NOMO-1 treated with DMSO at 0.1 percent for 48 hours (cell line): ENCODE measurements at regions not wholly inside any gene's neighbourhood (a gene's known extent, or its start where the extent isn't known, plus 50 kb on each side); places are given as distances from the start of the nearest gene placed in this dataset.

Experiments
- DNase-seq: peaks from one replicate; lab custom pipeline; 2025; ENCODE audit not compliant: unreplicated experiment; lab: John Stamatoyannopoulos, UW

DNA sequence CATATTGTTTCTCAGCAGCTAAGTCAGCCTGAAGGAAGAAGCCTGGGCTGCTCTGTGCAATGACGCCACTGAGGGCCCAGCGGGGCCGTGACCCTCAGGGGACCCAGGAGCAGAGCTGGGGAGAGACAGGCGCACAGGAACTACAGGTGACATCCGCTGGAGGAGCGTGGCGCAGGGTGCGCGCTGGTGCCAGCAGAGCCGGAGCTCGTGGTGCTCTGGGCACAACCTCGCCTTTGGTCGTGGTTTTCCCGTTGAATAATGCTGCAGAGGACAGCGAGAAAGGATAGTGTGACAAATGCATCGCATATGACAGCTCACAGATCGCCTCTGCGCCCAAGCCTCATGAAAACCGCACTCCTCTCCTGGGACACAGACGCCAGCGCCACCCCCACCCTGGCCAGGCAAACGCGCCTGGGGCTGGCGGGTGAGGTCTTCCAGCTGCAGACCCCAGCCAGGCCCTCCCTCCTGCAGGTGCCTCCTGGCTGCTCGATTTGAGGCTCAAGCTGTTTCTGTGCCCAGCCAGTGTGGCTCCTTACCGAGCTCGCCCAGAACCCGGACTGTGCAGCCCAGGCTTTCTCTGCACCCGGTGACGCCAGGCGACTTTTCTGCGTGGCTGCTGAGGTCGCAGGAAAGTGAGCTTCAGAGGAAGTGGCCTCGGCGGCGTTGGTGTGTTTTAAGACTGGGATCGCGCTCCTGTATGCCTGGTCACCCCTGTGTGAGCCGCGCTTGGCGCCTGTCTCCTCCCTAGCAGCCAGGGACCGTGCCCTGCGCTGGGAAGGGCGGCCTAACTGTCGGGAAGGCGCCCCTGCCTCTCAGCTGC lies 583.1 kb upstream of the HS6ST1 start:
- no peak for DNase-seq

GRCh38 chr2:128903637-128904036 lies 585.0 kb upstream of the HS6ST1 start:
- DNase-seq, result no peak

DNA sequence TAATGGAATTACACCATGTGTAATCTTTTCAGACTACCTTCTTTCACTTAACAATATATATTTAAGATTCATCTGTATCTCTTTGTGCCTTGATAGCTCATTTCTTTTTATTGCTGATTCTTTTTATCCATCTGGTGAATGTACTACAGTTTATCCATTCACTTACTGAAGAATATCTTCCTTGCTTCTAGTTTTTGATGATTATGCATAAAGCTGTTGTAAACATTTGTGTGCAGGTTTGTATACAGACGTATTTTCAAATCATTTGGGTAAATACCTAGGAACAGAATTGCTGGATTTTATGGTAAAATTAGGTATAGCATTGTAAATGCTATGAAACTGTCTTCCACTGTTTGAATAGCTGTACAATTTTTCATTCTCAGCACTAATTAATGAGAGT lies 592.6 kb upstream of the HS6ST1 start:
- no peak for DNase-seq

- DNase-seq, result no peak
Observed at GRCh38 chr2:128914320-128914719, 595.7 kb upstream of the HS6ST1 start.

- no peak for DNase-seq
Observed at GRCh38 chr2:128921751-128922150, 603.1 kb upstream of the HS6ST1 start.

- DNase-seq, result no peak
Observed at GRCh38 chr2:128922154-128922553, 603.5 kb upstream of the HS6ST1 start.

GRCh38 chr2:128925631-128926030 lies 607.0 kb upstream of the HS6ST1 start:
- no peak for DNase-seq

DNA sequence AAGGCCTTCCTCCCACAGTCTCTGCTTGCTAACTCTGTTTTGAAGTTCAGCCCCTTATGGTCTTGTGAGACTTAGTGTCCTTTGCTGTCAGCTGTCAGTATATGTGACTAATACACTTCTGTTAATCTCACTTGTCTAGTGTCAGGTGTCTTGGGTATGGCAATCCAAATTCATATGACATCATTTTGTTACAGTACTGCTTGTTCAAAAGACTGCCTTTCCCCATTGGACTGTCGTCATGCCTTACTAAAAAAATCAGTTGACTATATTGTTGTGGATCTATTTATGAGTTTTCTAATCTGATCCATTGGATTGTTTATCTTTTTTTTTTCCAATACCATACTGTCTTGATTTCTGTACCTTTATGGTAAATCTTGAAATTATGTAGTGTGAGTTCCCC lies 611.4 kb upstream of the HS6ST1 start:
- DNase-seq, result no peak

DNA sequence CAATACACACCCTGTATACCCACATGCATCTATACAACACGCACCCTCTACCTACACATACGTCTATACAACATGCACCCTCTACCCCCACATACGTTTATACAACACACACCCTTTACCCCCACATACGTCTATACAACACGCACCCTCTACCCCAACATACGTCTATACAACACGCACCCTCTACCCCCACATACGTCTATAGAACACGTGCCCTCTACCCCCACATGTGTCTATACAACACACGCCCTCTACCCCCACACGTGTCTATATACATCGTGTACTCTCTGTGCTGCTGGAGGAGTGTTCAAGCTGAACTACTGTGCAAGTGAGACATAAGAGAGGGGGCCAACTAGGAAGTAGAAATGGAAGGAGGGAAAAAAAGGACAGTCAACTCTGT lies 621.7 kb upstream of the HS6ST1 start:
- no peak for DNase-seq

DNA sequence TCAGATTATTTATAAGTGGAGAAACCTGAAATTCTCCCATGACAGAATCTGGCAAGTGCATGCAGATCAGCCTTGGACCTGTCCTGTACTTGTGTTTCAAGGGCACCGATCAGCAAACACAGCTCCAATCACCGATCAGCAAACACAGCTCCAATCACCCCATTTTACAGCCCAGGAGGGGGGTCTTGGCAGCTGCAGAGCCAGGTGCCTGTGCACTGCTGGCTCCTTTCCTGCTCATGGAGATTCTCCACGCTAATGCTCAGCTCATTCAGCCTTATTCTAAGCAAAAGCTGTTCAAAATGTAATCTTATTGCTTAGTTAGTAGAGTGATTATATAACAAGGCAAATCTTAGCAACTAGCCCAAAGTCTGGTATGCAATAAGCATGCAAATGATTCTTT lies 623.1 kb upstream of the HS6ST1 start:
- no peak for DNase-seq

DNA sequence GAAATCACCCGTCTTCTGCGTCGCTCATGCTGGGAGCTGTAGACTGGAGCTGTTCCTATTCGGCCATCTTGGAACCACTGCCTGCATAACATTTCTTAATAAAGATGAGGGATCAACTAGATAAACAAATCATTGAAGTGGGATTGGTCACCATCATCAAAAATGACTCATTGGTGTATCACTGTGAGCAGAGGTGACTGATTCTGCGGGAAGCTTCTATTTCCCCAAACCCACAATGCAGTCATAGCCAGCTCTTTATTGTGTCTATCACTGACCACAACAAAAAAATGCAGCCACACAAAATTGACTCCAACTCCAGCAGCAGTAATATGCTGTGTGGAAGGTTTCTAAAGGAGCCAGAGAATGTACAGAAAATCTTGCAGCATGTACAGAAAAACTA lies 630.7 kb upstream of the HS6ST1 start:
- no peak for DNase-seq

DNA sequence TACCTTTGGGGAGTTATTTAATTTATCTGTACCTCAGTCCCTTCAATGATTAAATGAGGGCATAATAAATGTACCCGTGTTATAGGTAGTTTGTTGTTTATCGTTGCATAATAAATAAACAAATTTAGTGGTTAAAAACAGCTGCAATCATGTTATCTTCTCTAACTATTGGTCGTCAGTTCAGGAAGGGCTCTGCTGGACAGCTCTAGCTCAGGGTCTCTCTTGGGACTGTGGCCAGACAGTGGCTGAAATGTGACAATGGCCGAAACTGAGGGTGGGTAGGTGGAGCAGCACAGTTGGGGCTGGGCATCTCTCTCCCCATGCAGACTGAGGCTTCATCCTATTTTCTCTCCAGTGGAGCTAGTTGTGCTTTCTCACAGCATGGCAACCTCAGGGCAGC lies 632.1 kb upstream of the HS6ST1 start:
- no peak for DNase-seq

DNA sequence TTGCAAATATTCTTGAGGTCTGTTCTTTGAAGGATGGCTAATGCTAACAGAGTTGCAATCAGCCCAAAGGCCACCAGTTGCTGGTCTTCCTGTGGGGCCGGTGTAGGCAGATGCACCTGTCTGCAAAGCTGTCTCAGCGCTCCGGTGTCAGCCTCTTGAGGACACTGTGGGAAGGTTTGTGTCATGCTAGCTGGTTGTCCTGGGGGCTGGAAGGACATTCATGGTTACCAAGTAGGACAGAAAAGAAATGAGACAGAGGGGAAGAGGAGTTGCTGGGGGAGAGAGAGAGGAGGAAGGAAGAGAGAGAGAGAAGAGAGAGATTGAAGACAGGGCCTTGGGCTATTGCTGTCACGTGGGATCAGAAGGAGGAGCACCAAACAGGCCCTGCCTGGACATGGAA lies 639.6 kb upstream of the HS6ST1 start:
- DNase-seq, result no peak

DNA sequence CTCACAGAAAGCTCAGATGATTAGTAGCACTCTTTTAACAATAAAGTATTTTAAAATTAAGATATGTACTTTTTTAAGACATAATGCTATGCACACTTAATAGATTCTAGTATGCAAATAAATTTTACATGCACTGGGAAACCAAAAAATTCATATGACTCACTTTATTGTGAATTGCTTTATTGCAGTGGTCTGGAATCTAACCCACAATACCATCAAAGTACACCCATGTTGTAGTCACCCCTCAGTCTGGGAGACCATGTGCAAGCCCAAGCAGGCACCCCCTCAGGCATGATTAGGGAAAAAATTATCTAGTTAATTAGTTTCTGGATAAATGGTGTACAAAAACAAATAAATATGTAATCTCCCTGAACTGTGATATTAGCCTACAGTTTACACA lies 649.0 kb upstream of the HS6ST1 start:
- no peak for DNase-seq

DNA sequence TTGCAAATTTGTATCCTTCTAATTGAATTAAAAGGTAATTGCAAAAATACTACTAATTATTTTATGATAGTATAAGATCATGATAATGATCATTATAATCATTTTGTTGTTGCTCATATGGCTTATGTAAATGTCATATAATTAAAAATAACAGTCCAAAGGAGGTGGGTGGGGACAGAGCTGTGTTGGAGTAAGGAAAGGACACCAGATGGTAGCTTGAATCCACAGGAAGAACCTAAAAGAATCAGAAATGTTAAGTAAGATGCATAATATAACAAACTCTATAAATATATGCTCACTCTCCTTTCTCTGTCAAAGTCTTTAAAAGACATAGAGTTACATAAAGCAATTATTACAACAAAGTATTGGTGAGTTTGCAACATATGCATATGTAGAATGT lies 650.7 kb upstream of the HS6ST1 start:
- DNase-seq, result no peak

DNA sequence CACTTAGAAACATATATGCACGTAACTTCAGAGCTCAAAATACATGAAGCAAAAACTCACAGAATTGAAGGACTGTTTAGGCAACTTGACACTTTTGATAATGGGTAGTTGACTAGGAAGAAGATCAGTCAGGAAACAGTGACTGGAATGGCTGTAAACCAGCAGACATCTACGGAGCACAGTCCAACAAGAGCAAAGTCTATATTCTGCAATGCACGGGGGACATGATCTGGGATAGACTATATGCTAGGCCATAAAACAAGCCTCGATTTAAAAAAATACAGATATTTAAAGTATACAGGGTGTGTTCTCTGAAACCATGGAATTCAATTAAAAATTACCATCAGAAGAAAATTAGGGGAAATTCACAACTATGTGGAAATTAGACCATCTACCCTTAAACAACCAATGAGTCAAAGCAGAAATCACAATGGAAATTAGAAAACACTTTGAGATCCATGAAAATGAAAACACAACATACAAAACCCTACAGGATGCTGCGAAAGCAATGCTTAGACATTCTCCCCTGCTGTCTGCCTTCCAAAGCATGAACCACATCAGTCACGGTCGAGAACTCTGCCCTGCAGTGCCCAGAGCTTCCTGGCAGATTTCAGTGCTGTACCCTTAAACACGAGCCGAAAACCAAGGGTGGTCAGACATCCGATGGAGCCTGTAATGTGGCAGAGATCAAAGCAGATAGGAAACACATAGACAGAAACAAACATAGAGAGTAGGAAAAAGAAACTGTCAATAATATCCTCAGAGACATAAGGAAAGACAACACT lies 651.9 kb upstream of the HS6ST1 start:
- no peak for DNase-seq

DNA sequence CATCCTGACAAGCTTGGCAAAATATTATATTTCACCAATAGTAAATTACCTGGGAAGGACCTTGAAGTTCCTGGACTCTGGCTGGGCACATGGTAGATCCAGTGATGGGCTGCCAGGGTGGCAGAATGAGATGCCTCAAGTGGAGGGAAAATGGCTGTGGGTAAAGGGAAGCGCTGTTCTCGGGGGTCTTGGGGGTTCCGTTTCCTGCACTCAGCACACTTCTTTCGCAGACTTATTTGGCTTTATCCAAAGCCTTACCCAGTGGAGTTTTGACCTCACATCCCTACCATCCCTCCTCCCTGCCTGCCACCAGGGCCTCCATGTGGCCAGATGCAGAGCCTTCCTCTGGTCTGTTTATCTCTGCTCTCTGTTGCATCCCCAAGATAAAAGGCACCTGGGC lies 654.9 kb upstream of the HS6ST1 start:
- no peak for DNase-seq

DNA sequence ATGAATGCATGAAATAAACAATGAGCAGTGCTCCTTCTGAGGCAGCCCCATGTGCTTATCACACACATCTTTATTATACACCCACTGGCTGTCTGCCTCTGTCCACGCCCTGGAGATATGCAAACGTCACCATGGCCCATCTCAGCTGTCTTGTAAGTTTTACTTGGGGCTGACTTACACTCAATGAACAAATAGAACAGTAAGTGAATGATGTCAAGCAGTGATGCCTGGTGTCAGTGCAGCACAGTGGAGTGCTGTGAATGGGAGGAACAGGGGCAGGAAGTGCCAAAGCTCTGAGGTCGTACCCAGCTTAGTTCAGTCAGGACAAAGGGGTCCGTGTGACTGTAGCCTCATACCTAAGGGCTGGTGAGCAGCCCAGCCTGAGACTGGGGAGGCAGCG lies 659.5 kb upstream of the HS6ST1 start:
- DNase-seq, result no peak

- DNase-seq, result no peak
Observed at GRCh38 chr2:128979182-128979581, 660.5 kb upstream of the HS6ST1 start.

- no peak for DNase-seq
Observed at GRCh38 chr2:128980475-128980874, 661.8 kb upstream of the HS6ST1 start.

- no peak for DNase-seq
Observed at GRCh38 chr2:128981353-128981752, 662.7 kb upstream of the HS6ST1 start.

DNA sequence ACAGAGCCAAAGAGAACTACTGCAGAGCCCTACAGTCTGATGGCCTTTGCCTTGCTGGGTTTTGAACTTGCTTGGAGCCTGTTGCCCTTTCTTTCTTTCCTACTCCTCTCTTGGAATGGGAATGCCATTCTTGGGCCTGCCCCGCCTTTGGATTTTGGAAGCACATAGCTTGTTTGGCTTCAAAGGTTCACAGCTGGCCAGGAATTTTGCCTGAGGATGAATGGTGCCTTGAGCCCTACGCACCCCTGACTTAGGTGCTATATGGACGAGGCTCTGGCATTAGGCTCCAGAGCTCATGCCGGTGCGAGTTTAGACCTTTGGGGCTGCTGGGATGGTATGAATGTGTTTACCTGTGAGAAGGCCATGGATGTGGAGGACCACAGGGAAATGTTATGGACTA lies 663.3 kb upstream of the HS6ST1 start:
- no peak for DNase-seq

DNA sequence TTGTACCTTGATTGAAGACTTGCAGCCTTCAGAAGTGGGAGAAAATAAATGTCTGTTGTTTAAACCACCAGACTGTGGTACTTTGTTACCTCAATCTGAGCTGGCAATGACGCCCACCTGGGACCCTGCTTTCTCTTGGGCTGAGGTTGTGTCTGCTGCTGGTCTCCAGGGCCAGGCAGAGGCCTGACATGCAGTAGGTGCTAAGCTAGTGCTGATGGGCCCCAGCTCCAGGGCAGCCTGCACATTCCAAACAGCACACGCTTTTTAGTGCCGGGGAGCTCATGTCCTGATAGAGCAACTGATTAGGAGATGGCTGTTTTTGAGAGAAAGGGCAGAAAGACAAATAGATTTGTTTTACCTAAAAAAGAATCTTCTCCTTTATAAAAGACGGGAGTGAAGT lies 664.0 kb upstream of the HS6ST1 start:
- DNase-seq, result no peak
